K562 (cell line): ENCODE measurements at regions not wholly inside any gene's neighbourhood (a gene's known extent, or its start where the extent isn't known, plus 50 kb on each side); places are given as distances from the start of the nearest gene placed in this dataset.

Experiments used
- E4F1 ChIP-seq: fragments of 250-450 bp; sonication (Bioruptor Pico); IDR thresholded peaks from 2 replicates; pipeline ENCODE4 v1.5.0; 2021; ENCODE audit warnings: mild to moderate bottlenecking, borderline replicate concordance
- EHMT2 ChIP-seq: fragments of 450-650 bp; IDR thresholded peaks from 2 replicates; pipeline ENCODE4 v1.6.1; 2018; ENCODE audit warnings: antibody characterized with exemption
- MTA2 ChIP-seq: fragments of 450-650 bp; IDR thresholded peaks from 2 replicates; pipeline ENCODE4 v1.6.1; 2016; ENCODE audit warnings: low read depth
- NFIX ChIP-seq: fragments of 250-450 bp; sonication (Bioruptor Pico); IDR thresholded peaks from 2 replicates; pipeline ENCODE4 v1.4.0; 2020; ENCODE audit warnings: low read depth, mild to moderate bottlenecking, moderate library complexity
- NR4A1 ChIP-seq, 2 experiments: fragments of 250-450 bp in 1 of 2; fragments of 450-650 bp in 1 of 2; sonication (Bioruptor Pico) in 1 of 2; IDR thresholded peaks; 2 replicates each; pipeline versions ENCODE4 v1.4.0 to v1.6.1; 2016 to 2020; ENCODE audit warnings: mild to moderate bottlenecking in 2 of 2, missing compliant biosample characterization in 1 of 2, missing genetic modification characterization in 1 of 2, moderate library complexity in 1 of 2
- PML ChIP-seq: IDR thresholded peaks from 2 replicates; pipeline ENCODE4 v1.6.1; 2012; ENCODE audit warnings: low read length, inconsistent platforms
- TEAD2 ChIP-seq: fragments of 450-650 bp; IDR thresholded peaks from 2 replicates; pipeline ENCODE4 v1.6.1; 2016; ENCODE audit warnings: missing genetic modification characterization, control low read depth, missing compliant biosample characterization
- ZNF277 ChIP-seq: fragments of 250-450 bp; sonication (Bioruptor Pico); IDR thresholded peaks from 2 replicates; pipeline ENCODE4 v1.8.0; 2022; ENCODE audit warnings: inconsistent platforms, mild to moderate bottlenecking, moderate library complexity, borderline replicate concordance
- ZNF609 ChIP-seq: sonication (generic); formaldehyde crosslinking; IDR thresholded peaks from 2 replicates; pipeline ENCODE4 v1.8.1; 2023; ENCODE audit warnings: missing genetic modification reagents, mild to moderate bottlenecking, borderline replicate concordance
- ZNF696 ChIP-seq: fragments of 250-450 bp; sonication (Bioruptor Pico); conservative IDR thresholded peaks from 2 replicates; pipeline ENCODE4 v1.4.0; 2020; ENCODE audit warnings: mild to moderate bottlenecking, moderate library complexity
- ZSCAN32 ChIP-seq: fragments of 450-650 bp; formaldehyde crosslinking; IDR thresholded peaks from 2 replicates; pipeline ENCODE4 v1.4.0; 2020; ENCODE audit warnings: mild to moderate bottlenecking, moderate library complexity
- TF ChIP-seq, protein P1 (sequence below), 2 experiments: IDR thresholded peaks; 2 replicates each; pipeline ENCODE4 v1.6.1; 2011; ENCODE audit warnings: borderline replicate concordance in 1 of 2, control low read depth in 1 of 2, low read depth in 1 of 2, low read length in 1 of 2, mild to moderate bottlenecking in 1 of 2, mixed read lengths in 1 of 2, moderate library complexity in 1 of 2; ENCODE audit not compliant: insufficient read depth in 1 of 2, insufficient read length in 1 of 2, poor library complexity in 1 of 2, severe bottlenecking in 1 of 2; ENCODE audit errors: extremely low read depth in 1 of 2

DNA sequence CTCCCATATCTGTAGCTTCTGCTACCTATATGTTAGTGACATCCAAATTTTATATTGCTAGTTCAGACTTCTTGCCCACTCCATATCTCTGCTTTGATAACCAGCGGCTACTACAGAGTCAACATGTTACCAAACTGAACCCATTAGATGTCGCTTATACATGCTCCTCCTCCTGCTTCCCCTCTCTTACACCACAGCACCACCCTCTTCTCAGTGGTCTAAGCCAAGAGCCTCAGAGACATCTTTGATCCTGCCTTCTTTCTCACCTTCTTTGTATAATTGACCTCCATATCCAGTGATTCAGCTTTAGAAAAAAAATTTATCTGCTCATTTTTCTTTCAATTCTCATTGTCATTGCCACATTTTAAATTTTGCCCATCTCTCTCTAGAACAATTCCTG, 408.2 kb upstream of the TLE4 start (continued):
- TF ChIP-seq, protein P1, sequence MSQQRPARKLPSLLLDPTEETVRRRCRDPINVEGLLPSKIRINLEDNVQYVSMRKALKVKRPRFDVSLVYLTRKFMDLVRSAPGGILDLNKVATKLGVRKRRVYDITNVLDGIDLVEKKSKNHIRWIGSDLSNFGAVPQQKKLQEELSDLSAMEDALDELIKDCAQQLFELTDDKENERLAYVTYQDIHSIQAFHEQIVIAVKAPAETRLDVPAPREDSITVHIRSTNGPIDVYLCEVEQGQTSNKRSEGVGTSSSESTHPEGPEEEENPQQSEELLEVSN (IDR thresholded peaks at IDR 0.05; ENCODE audit: borderline replicate concordance in 1 of 2, extremely low read depth in 1 of 2, insufficient read depth in 1 of 2, insufficient read length in 1 of 2, low read depth in 1 of 2, low read length in 1 of 2, poor library complexity in 1 of 2, severe bottlenecking in 1 of 2): no peak
- TF ChIP-seq NFIX (no peak), NR4A1 (CRISPR knock-in tag; IDR thresholded peaks at IDR 0.05) (no peak), NR4A1 (tag; IDR thresholded peaks at IDR 0.05) (no peak), ZNF696 (no peak), ZNF609 (CRISPR knock-in tag) (no peak), E4F1 (no peak), ZNF277 (CRISPR knock-in tag) (no peak), EHMT2 (no peak), ZSCAN32 (CRISPR knock-in tag) (no peak), MTA2 (no peak), TEAD2 (tag) (no peak), PML (no peak)
- TF ChIP-seq, all 486 proteins: peak for 0
